DOHH2 (cell line): ENCODE measurements at regions not wholly inside any gene's neighbourhood (a gene's known extent, or its start where the extent isn't known, plus 50 kb on each side); places are given as distances from the start of the nearest gene placed in this dataset.

Source experiments
- H3F3A ChIP-seq: fragments of 200-600 bp; sonication (generic), shearing (Covaris generic); 2 replicates; pipeline ENCODE4 v1.6.0; 2016; ENCODE audit warnings: antibody characterized with exemption, mild to moderate bottlenecking; ENCODE audit not compliant: control insufficient read depth, insufficient read depth
- H3K27ac ChIP-seq: fragments of 200-600 bp; sonication (generic); 2 replicates; pipeline ENCODE4 v1.5.1; 2014; ENCODE audit warnings: low read depth, mild to moderate bottlenecking, low read length, moderate library complexity
- H3K27me3 ChIP-seq: fragments of 200-600 bp; sonication (generic); 2 replicates; pipeline ENCODE4 v1.6.1; 2014; ENCODE audit warnings: mild to moderate bottlenecking, low read length, mixed read lengths; ENCODE audit not compliant: control insufficient read depth
- H3K36me3 ChIP-seq: fragments of 200-600 bp; sonication (generic); 2 replicates; pipeline ENCODE4 v1.6.1; 2014; ENCODE audit warnings: mild to moderate bottlenecking, low read length, moderate library complexity, mixed read lengths; ENCODE audit not compliant: control insufficient read depth
- H3K4me1 ChIP-seq: fragments of 200-600 bp; sonication (generic); 2 replicates; pipeline ENCODE4 v1.6.1; 2014; ENCODE audit warnings: mild to moderate bottlenecking, low read length, mixed read lengths; ENCODE audit not compliant: control insufficient read depth
- H3K4me2 ChIP-seq: fragments of 200-600 bp; sonication (generic); 2 replicates; pipeline ENCODE4 v1.6.0; 2014; ENCODE audit warnings: mild to moderate bottlenecking, low read length, moderate library complexity
- H3K4me3 ChIP-seq: fragments of 200-600 bp; sonication (generic); 2 replicates; pipeline ENCODE4 v1.5.1; 2014; ENCODE audit warnings: mild to moderate bottlenecking, low read length, mixed read lengths
- H3K79me2 ChIP-seq: fragments of 200-600 bp; sonication (generic); 2 replicates; pipeline ENCODE4 v1.6.1; 2014; ENCODE audit warnings: mild to moderate bottlenecking, low read length, mixed read lengths; ENCODE audit not compliant: control insufficient read depth
- H3K9me2 ChIP-seq: fragments of 200-600 bp; sonication (generic); replicated peaks from 2 replicates; pipeline ENCODE4 v1.6.1; 2014; ENCODE audit warnings: mild to moderate bottlenecking, low read length, mixed read lengths; ENCODE audit not compliant: control insufficient read depth
- H3K9me3 ChIP-seq: fragments of 200-600 bp; sonication (generic); 2 replicates; pipeline ENCODE4 v1.6.1; 2014; ENCODE audit warnings: antibody characterized with exemption, low read length, mixed read lengths; ENCODE audit not compliant: control insufficient read depth, insufficient read depth
- H4K20me1 ChIP-seq: fragments of 200-600 bp; sonication (generic); 2 replicates; pipeline ENCODE4 v1.6.0; 2014; ENCODE audit warnings: low read depth, mild to moderate bottlenecking, antibody characterized with exemption, low read length, moderate library complexity; ENCODE audit not compliant: control insufficient read depth, insufficient read depth
- CTCF ChIP-seq: fragments of 200-600 bp; sonication (generic); IDR thresholded peaks from one replicate; pipeline ENCODE4 v1.5.1; 2014; ENCODE audit warnings: antibody characterized with exemption, mild to moderate bottlenecking, low read depth, low read length; ENCODE audit not compliant: poor library complexity, severe bottlenecking
- EZH2phosphoT487 ChIP-seq: fragments of 200-600 bp; sonication (generic); IDR thresholded peaks from 2 replicates; pipeline ENCODE4 v1.6.1; 2017; ENCODE audit warnings: borderline replicate concordance, mild to moderate bottlenecking, antibody characterized with exemption, low read length, moderate library complexity, mixed read lengths

- Histone ChIP-seq H3K9me2 (no peaks in the 10 kb centered on the region), H3K27ac (no peak overlapping the region), H3K9me3 (no peaks in the 10 kb centered on the region), H3K4me1 (no peaks in the 10 kb centered on the region), H3K4me2 (no peak overlapping the region), H3K79me2 (no peaks in the 10 kb centered on the region), H3K4me3 (no peak overlapping the region), H3F3A (no peaks in the 10 kb centered on the region), H4K20me1 (no peaks in the 10 kb centered on the region), H3K36me3 (no peaks in the 10 kb centered on the region), H3K27me3 (no peaks in the 10 kb centered on the region)
- TF ChIP-seq EZH2phosphoT487 (no peak), CTCF (no peak)
Measured at GRCh38 chr2:234850818-234851217, 101.0 kb upstream of the SH3BP4 start.

DNA sequence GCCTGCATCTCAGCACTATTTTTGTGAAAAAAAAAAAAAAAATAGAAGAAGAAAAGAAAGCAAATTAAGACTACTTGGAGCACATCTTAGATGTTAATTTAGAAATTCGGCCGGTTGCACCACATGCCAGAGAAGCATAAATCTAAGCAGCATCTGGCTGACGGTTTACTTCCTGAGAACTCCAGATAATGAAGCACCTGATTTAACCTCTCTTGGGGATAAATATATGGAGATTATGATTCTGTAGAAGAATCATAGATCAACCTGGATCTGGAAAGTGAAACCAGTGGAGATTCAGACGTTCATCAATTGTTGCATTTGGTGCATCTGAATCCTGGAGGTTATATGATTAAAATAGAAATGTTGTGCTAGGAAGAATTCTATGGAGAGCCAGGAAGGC lies 102.1 kb upstream of the SH3BP4 start:
- Histone ChIP-seq H3K4me3 (no peak overlapping the region), H3F3A (no peaks in the 10 kb centered on the region), H3K36me3 (no peaks in the 10 kb centered on the region), H3K79me2 (no peaks in the 10 kb centered on the region), H3K4me2 (no peak overlapping the region), H3K27me3 (no peaks in the 10 kb centered on the region), H4K20me1 (no peaks in the 10 kb centered on the region), H3K9me2 (no peaks in the 10 kb centered on the region), H3K9me3 (no peaks in the 10 kb centered on the region), H3K27ac (no peak overlapping the region), H3K4me1 (no peaks in the 10 kb centered on the region)
- TF ChIP-seq CTCF (no peak), EZH2phosphoT487 (no peak)

GRCh38 chr2:234848578-234848977 lies 103.2 kb upstream of the SH3BP4 start:
- H3F3A ChIP-seq, result no peaks in the 10 kb centered on the region
- no peaks in the 10 kb centered on the region for H3K9me2 ChIP-seq
- H3K36me3 ChIP-seq, result no peaks in the 10 kb centered on the region
- no peak for TF ChIP-seq CTCF
- TF ChIP-seq EZH2phosphoT487, result no peak
- H3K4me2 ChIP-seq, result no peak overlapping the region
- H3K27ac ChIP-seq, result no peak overlapping the region
- H4K20me1 ChIP-seq, result no peaks in the 10 kb centered on the region
- H3K4me3 ChIP-seq, result no peak overlapping the region
- no peaks in the 10 kb centered on the region for H3K9me3 ChIP-seq
- no peaks in the 10 kb centered on the region for H3K27me3 ChIP-seq
- H3K79me2 ChIP-seq, result no peaks in the 10 kb centered on the region
- H3K4me1 ChIP-seq, result no peaks in the 10 kb centered on the region

- H3K36me3 ChIP-seq, result no peaks in the 10 kb centered on the region
- H4K20me1 ChIP-seq, result no peaks in the 10 kb centered on the region
- no peaks in the 10 kb centered on the region for H3K4me1 ChIP-seq
- H3K4me2 ChIP-seq, result no peak overlapping the region
- H3K79me2 ChIP-seq, result no peaks in the 10 kb centered on the region
- no peak overlapping the region for H3K27ac ChIP-seq
- TF ChIP-seq CTCF (no peak), EZH2phosphoT487 (no peak)
- H3K9me3 ChIP-seq, result no peaks in the 10 kb centered on the region
- no peaks in the 10 kb centered on the region for H3K27me3 ChIP-seq
- no peaks in the 10 kb centered on the region for H3F3A ChIP-seq
- no peaks in the 10 kb centered on the region for H3K9me2 ChIP-seq
- no peak overlapping the region for H3K4me3 ChIP-seq
Measured at GRCh38 chr2:234847639-234848038, 104.2 kb upstream of the SH3BP4 start.
